ENCODE measurements at regions not wholly inside any gene's neighbourhood (a gene's known extent, or its start where the extent isn't known, plus 50 kb on each side); places are given as distances from the start of the nearest gene placed in this dataset.
"Not testable (repeated sequence)": the region's sequence is repeated elsewhere in the genome, so short reads cannot be mapped to it uniquely, and the experiment has no call there.

DNA sequence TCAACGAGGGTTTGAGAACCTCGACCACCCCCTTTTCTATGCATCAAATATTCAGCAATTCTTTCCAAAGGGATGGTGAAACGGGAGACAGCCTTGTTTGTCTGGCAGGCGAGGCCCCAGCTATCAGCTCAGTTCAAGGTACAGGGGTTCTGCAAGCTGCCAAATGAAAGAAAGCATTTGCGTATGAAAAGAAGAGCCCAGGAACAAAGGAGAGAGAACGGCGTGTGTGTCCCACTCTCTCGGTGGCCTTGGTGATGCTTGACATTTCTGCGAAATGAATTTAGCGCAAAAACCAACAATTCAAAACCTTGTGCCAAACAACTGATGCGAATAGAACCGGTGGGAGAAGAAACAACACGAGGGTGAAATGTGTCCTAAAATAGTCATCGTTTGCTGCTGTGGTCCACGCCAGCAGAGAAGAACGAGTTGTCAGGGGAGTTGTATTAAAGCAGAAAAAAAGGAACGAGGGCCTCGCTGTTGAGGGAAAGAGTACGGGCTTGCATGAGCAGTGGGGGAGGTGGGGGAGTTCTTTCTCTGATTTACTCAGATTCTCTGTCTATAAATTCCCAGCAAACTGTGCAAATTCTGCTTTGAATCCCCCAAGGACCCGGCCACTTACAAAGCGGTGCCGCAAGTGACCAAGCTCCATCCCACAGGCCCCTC, 97.7 kb downstream of the TMEM130 start:
- DNase-seq (ENCODE audit: low read depth in 2 of 2), result no peak

DNA sequence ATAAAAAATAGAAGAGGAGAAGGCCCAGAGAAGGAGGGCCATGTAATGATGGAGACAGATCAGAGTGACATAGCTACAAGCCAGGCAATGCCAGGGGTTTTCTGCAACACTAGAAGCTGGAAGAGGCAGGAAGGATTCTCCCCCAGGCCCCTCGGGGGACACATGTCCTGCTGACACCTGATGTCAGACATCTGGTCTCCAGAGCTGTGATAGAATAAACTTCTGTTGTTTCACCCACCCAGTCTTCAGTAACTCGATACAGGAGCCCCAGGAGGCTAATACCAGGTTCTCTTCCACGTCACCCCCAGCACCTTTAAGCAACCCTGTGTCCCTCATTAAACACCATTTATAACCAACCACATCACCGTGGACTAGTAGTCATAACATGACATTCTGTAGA, 94.9 kb downstream of the TMEM130 start:
- no peak for DNase-seq (ENCODE audit: low read depth in 2 of 2)

DNA sequence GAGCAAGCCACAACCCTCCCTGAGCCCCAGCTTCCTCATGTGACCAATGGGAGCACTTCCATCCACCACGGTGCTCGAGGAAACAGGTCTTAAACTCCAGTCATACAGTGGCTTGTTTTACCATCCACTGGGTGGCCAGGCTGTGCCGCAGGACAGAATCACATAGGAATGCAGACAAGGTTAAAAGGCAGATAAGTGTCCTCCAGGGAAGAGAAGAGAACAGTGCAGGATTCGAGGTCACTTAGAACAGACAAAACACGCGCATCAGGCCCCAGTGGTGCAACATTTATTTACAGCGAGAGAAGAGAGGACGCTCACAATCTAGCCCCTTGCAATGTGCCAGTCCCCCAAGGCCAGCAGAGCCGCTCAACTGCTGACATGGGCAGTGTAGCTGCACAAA, 92.8 kb downstream of the TMEM130 start:
- no peak for DNase-seq (ENCODE audit: low read depth in 2 of 2)

DNA sequence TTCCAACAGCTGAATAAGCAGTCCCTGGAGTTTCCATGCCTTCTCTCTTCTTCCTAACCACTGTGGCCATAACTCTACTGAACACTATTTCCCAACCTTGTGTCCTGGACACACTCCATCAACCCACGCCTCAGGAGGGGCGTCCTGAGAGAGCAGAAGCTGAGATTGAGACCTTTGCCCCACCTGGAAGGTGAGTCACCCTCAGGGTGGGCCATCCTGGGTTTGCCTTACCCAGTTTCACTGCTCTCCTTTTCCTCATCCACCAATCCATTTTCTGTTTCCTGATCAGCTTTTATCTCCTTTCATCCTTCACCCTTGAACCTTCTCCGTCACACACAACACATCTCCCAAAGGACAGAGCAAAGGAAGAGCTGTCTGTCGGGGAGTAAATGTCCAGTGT, 91.4 kb downstream of the TMEM130 start:
- no peak for DNase-seq (ENCODE audit: low read depth in 2 of 2)

DNA sequence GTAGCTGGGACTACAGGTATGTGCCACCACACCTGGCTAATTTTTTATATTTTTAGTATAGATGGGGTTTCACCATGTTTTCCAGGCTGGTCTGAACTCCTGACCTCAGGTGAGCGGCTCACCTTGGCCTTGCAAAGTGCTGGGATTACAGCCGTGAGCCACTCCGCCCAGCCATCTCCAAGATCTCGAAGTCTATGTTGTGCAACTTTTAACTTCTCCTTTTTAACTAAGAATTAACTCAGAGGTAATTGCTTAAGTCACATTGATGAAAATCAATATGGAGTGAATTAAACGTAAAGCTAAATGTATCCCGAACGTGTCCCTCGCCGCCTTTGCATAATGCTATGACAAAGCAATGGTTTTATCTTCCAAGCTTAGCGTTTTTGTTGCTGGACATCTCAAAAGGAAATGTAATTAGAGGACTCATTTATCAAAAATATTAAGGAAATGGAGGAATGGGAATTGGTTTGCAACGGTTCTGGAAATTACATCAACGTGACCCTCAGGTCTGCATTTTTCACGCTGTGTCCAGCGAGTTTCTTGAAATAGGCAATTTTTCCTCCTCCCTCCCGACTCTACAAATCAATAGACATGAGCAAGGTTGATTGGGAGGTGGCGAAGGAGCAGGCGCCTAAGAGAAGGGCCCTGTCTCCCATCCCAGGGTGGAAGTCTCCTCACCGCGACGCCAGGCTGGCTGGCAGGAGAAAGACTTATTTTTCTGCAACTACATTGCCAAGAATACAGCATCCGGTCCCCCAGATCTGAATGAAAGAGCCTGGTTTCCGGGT, 89.8 kb downstream of the TMEM130 start:
- DNase-seq (ENCODE audit: low read depth in 2 of 2), result no peak

DNA sequence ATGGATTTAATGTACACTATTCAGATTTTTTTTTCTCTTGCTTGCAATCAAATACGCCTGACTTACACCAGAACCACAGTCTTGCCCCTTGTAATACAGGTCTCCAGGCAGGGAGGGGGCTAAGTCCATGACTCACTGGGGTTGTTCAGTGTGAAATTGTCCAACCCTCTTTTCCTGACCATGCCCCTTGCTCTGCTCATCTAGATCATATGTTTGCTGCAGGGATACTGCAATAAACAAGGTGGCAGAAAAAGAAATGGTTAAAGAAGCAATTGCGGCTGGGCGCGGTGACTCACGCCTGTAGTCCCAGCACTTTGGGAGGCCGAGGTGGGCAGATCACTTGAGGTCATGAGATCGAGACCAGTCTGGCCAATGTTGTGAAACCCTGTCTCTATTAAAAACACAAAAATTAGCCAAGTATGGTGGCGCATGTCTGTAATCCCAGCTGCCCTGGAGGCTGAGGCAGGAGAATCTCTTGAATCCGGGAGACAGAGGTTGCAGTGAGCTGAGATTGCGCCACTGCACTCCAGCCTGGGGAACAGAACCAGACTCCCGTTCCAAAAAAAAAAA, 85.5 kb downstream of the TMEM130 start:
- no peak for DNase-seq (ENCODE audit: low read depth in 2 of 2)

DNA sequence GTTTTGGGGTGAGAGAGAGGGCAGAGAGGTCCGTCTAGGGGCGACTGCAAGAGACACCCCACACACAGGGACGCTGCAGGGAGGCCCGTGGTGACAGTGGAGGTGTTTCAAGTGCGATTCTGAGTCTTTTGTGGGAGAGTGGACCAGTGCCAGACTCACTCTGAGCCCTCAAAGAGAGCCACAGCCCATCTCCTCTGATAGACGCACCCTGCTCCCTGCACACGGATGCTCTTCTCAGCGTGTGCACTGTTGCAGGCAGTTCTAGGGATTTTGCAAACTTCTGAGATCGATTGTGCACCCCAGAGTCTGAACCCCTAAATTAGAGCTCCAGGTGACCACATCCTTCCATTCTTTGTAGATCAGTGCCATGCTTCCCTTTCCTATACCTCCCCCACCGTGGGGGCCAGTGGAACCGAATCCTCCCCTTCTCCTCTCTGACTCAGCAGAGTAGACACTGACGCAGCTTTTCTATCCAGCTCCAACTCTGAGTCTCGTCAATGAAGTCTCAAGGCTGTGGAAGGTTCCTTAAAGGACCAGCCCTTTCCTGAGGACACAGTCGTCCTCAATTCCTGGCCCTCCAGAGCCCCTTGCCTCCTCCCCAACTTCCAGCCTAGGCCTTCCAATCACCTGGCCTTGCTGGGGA, 83.8 kb downstream of the TMEM130 start:
- DNase-seq (ENCODE audit: low read depth in 2 of 2), result no peak

DNA sequence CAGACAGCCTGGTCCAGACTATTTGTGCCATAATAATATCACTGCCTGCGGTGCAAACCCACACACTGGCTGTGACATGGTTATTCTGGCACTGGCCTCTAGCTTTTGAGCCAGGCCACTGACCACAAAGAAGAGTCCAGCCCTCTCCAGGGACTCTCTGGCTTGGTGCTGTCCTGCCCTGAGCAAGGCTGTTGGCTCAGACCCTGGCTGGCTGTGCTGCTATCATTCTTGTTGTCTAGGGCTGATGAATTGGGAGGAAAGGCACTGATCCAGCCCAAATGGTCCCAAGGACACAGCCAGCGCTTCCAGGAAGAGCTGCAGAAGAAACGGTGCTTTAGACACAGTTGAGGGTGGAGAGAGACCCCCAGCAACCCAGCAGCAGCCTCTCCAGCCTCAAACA, 80.8 kb downstream of the TMEM130 start:
- no peak for DNase-seq (ENCODE audit: low read depth in 2 of 2)

DNA sequence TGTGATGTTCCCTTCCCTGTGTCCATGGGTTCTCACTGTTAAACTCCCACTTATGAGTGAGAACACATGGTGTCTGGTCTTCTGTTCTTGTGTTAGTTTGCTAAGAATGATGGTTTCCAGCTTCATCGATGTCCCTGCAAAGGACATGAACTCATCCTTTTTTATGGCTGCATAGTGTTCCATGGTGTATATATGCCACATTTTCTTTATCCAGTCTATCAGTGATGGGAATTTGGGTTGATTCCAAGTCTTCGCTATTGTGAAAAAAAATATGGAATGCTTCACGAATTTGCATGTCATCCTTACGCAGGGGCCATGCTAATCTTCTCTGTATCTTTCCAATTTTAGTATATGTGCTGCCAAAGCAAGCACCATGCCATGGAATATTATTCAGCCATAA, 75.4 kb downstream of the TMEM130 start:
- not testable (repeated sequence) for DNase-seq (ENCODE audit: low read depth in 2 of 2)

DNA sequence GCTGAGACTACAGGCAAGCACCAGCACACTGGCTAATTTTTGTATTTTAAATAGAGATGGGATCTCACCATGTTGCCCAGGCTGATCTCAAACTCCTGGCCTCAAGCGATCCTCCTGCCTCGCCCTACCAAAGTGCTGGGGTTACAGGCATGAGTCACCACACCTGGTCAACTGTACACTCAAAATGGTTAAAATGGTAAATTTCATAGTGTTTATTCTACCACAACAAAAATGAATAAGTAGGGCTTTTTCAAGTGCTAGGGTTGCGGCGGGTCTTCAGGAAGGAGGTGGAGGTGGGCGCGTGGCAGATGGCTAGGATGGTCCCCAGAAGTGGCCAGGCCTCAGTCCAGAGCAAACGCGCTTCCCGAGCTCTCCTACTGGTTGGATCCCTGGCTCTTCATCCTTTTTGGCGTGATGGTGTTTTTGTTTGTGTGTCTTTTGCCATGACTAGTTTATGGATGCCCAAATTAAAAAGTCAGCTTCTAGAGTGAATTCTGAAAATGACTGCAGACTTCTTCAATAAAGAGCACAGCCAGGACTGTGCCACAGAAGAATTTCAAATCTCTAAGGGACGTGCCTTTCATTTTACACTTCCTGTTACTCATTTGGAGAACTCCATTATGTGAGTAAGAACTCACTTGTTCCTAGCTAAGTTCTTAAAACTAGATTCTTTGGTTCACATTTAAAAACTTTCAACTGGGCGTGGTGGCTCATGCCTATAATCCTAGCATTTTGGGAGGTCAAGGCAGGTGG, 73.9 kb downstream of the TMEM130 start:
- no peak for DNase-seq (ENCODE audit: low read depth in 2 of 2)

Measured in stimulated activated CD4-positive, alpha-beta T cell treated with anti-CD3 and anti-CD28 coated beads, Interleukin-1b, Interleukin-23, amount 100 ng/mL, for 4 hours (primary cell).